ENCODE measurements at regions not wholly inside any gene's neighbourhood (a gene's known extent, or its start where the extent isn't known, plus 50 kb on each side); places are given as distances from the start of the nearest gene placed in this dataset.

DNA sequence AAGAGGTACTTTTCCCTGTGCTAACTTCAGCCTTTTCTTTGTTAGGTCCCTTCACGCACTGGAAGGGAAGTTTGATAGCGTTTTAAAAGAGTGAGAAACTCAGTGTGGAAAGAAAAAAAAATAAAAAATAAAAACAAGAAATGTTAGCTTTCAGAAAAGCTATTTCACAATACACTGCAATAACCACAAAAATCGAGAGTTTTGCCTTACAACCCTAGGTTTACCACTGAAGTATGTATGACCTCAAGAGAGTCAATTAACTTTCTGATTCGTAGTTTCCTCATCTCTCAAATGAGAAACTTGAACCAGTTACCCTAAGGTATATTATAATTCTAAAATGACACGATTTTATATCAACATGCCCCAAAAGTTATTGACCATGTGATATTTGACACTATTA, 93.9 kb upstream of the JADE1 start:
- WGBS, 10 experiments = 13 to 87% (median 62%) methylated on average over 3 to 5 of the region's 5 CpGs
- Histone ChIP-seq H3K27ac (no peak overlapping the region), H3K4me1 (replicated peaks in 1 of 2) (no peaks in the 10 kb centered on the region), H3K4me3 (no peak overlapping the region)
- in situ Hi-C loops (cut with MboI; ENCODE audit: low pct_unique_long_range_greater_than_20kb in 2 of 9, low sequenced_read_pairs in 9 of 9, unreplicated experiment in 9 of 9) = no loop called here
- ATAC-seq (replicated peaks in 6 of 8) = no peak

DNA sequence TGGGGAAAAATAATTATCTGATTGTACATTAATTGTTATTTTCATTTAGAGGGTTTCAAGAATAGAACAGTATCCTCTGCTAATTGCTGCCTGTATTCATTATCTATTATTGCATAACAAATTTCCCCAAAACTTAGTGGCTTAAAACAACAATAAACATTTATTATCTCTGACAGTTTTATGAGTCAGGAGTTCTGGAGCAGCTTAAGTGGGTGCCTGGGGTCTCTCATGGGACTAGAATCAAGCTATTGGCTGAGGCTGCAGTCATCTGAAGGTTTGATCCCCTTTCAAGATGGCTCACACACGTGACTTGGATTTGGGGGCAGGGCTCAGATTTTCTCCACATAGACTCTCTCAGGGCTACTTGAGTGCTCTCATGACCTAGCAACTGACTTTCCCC, 98.1 kb upstream of the JADE1 start:
- Histone ChIP-seq H3K4me1 (replicated peaks in 1 of 2) (no peaks in the 10 kb centered on the region), H3K4me3 (no peak overlapping the region), H3K27ac (no peak overlapping the region)
- ATAC-seq (replicated peaks in 6 of 8) = peak in 1 of 8 experiments; percentile 59
- 20 to 80% (median 55%) methylated on average over 1 of the region's 1 CpG; no CpG with 5 or more reads in 6 of the 10 experiments for WGBS, 10 experiments
- in situ Hi-C loops (cut with MboI; ENCODE audit: low pct_unique_long_range_greater_than_20kb in 2 of 9, low sequenced_read_pairs in 9 of 9, unreplicated experiment in 9 of 9) = no loop called here

DNA sequence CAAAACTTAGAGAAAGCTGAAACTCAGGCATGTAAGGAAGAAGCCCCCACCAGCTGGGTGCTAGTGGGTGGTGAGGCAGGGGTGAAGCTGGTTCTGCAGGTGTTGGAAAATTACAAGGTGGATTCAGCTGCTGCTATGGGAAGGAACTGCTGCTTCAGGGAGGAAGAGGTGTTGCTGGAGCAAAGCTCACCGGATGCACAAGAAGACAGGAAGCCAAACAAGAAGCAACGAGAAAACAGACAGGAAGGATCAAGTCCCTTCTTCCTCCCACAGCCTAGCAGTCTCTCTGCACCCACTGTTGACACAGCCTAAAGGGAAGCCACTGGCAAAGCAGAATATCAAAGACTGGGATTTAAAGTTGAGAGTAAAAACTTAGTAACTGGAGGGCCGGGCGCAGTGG, 100.2 kb upstream of the JADE1 start:
- no peak overlapping the region for H3K27ac ChIP-seq
- WGBS, 10 experiments = 67 to 100% (median 83%) methylated on average over 1 to 2 of the region's 4 CpGs; no CpG with 5 or more reads in 5 of the 10 experiments
- in situ Hi-C loops (cut with MboI; ENCODE audit: low pct_unique_long_range_greater_than_20kb in 2 of 9, low sequenced_read_pairs in 9 of 9, unreplicated experiment in 9 of 9) = no loop called here
- ATAC-seq (replicated peaks in 6 of 8) = no peak
- H3K4me1 ChIP-seq (replicated peaks in 1 of 2) = no peaks in the 10 kb centered on the region
- no peak overlapping the region for H3K4me3 ChIP-seq

DNA sequence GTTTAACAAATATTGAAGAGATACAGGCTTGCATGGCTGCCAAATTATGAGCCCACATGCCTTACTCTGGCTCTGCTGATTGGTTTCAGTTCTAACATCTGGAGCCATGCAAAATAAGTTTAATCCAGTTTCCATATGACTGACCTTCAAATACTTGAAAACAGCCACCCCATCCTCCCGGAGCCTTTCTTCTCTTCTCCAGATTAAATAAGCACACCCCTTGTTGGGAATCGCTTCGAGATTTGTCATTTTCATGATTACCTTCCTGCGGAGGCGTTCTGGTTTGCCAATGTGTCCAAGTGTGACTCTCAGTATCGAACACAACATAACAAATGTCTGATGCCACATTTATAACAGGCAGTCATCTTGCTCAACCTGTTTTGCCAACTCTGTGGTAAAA, 101.6 kb upstream of the JADE1 start:
- no peak overlapping the region for H3K4me3 ChIP-seq
- peak in 2 of 8 experiments; percentile 69 to 78 for ATAC-seq (replicated peaks in 6 of 8)
- H3K4me1 ChIP-seq (replicated peaks in 1 of 2) = no peaks in the 10 kb centered on the region
- in situ Hi-C loops (cut with MboI; ENCODE audit: low pct_unique_long_range_greater_than_20kb in 2 of 9, low sequenced_read_pairs in 9 of 9, unreplicated experiment in 9 of 9) = no loop called here
- H3K27ac ChIP-seq = no peak overlapping the region
- WGBS, 10 experiments = 0 to 80% (median 67%) methylated on average over 3 to 6 of the region's 6 CpGs; no CpG with 5 or more reads in 1 of the 10 experiments

DNA sequence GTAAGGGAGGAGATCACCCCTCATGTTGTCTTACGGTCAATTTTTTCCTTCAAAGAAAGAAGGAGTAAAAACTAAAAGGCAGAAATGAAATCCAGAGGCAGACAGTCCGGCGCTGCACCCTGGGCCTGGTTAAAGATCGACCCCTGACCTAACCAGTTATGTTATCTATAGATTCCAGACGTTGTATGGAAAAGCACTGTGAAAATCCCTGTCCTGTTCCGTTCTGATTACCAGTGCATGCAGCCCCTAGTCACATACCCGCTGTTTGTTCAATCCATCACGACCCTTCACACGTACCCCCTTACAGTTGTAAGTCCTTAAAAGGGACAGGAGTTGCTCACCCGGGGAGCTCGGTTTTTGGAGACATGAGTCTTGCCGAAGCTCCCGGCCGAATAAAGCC, 105.6 kb upstream of the JADE1 start:
- Histone ChIP-seq H3K4me3 (no peak overlapping the region), H3K27ac (no peak overlapping the region), H3K4me1 (replicated peaks in 1 of 2) (no peaks in the 10 kb centered on the region)
- WGBS, 10 experiments = 71 to 100% (median 85%) methylated on average over 1 to 13 of the region's 14 CpGs
- in situ Hi-C loops (cut with MboI; ENCODE audit: low pct_unique_long_range_greater_than_20kb in 2 of 9, low sequenced_read_pairs in 9 of 9, unreplicated experiment in 9 of 9) = no loop called here
- ATAC-seq (replicated peaks in 6 of 8) = no peak

DNA sequence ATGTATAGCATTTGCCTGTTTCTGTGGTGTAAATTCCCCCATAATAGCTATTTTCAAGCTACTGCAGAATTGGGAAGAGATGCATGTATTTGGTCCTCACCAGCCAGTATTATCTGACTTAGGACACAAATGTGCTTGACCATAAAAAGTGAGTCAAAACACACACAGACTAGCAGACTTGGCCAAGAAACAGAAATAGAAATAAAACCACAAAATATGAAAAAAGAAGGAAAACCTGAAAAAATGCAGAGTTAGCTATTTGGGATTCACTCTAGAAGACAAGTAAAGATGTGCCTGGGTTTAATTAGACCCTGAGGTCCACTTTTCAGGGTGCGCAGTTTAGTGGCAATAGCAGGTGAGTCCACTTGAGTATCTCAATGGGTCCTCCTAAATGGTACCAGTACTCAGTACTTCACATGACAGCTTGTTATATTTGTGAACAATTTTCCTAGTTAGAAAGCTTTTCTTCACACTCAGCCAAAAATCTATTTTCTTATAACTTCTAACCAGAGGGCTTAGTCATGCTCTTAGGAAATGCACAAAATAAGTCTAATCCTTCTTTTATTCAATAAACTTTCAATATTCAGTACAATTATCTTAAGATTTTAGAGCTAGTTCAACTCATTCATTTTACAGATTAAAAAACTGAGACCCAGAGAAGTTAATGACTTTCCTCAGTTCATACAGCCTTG, 108.7 kb upstream of the JADE1 start:
- H3K4me1 ChIP-seq (replicated peaks in 1 of 2) = no peaks in the 10 kb centered on the region
- WGBS, 10 experiments = 78 to 100% (median 100%) methylated on average over 1 of the region's 1 CpG; no CpG with 5 or more reads in 2 of the 10 experiments
- in situ Hi-C loops (cut with MboI; ENCODE audit: low pct_unique_long_range_greater_than_20kb in 2 of 9, low sequenced_read_pairs in 9 of 9, unreplicated experiment in 9 of 9) = no loop called here
- no peak overlapping the region for H3K4me3 ChIP-seq
- ATAC-seq (replicated peaks in 6 of 8) = no peak
- no peak overlapping the region for H3K27ac ChIP-seq

DNA sequence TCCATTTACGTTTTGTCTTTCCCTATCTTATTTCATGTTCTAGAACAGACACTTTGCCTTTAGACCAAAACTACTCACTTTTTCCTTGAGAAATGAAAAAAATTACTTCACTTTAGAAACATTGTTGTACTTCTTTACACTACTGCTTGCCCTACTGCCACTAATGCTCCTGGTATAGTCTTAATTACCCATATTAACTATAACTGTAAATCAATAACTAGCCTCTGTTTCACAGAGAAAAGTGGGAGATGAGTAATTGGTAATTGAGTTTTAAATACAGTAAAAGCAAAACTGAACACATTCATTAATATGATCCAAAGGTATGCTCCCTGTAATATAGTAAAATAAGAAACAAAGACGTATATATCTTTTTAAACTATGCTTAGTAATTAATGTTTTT, 111.1 kb upstream of the JADE1 start:
- Histone ChIP-seq H3K4me1 (replicated peaks in 1 of 2) (no peaks in the 10 kb centered on the region), H3K4me3 (no peak overlapping the region), H3K27ac (no peak overlapping the region)
- 30 to 100% (median 83%) methylated on average over 1 to 2 of the region's 2 CpGs; no CpG with 5 or more reads in 1 of the 10 experiments for WGBS, 10 experiments
- ATAC-seq (replicated peaks in 6 of 8) = no peak
- in situ Hi-C loops (cut with MboI; ENCODE audit: low pct_unique_long_range_greater_than_20kb in 2 of 9, low sequenced_read_pairs in 9 of 9, unreplicated experiment in 9 of 9) = no loop called here

DNA sequence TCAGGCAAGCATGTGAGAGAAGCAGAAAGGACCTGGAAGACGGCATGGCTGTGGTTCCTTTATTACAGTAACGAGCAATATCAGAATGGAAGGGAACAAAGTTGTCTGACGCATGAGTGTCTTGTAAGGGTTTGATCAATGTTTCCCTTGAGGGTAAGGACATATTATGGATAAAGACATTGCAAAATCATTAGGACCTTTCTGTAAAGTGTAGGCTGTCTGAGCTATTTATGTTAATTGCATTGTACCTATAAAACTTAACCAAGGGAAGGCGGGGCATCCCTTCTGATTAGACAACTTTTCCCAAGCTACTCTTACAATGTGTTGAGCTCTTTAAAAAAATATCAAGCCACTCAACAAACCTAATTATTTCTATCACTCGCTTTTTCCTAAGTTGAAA, 112.2 kb upstream of the JADE1 start:
- Histone ChIP-seq H3K4me3 (no peak overlapping the region), H3K4me1 (replicated peaks in 1 of 2) (no peaks in the 10 kb centered on the region), H3K27ac (no peak overlapping the region)
- 50 to 100% (median 78%) methylated on average over 1 to 5 of the region's 5 CpGs for WGBS, 10 experiments
- in situ Hi-C loops (cut with MboI; ENCODE audit: low pct_unique_long_range_greater_than_20kb in 2 of 9, low sequenced_read_pairs in 9 of 9, unreplicated experiment in 9 of 9) = no loop called here
- no peak for ATAC-seq (replicated peaks in 6 of 8)

DNA sequence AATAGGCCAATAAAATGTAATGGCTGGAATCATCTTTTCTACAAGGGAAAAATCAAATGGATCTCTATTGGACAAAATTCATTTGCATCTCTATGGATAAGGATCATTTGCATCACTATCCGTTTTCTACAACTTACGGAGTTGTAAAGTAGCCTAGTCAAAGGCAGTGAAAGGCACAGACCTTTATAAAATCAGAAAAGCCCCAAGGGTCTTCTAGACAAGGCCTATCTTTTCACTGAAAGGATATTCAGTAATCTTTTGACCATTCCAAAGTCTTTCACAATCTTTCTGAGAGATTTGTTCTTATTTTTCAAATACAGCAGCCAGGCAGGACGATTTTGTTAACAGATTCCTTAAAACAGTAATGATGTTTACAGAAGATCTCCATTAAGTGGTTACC, 119.5 kb upstream of the JADE1 start:
- in situ Hi-C loops (cut with MboI; ENCODE audit: low pct_unique_long_range_greater_than_20kb in 2 of 9, low sequenced_read_pairs in 9 of 9, unreplicated experiment in 9 of 9) = no loop called here
- peak in 2 of 8 experiments; percentile 35 to 40 for ATAC-seq (replicated peaks in 6 of 8)
- H3K27ac ChIP-seq = no peak overlapping the region

DNA sequence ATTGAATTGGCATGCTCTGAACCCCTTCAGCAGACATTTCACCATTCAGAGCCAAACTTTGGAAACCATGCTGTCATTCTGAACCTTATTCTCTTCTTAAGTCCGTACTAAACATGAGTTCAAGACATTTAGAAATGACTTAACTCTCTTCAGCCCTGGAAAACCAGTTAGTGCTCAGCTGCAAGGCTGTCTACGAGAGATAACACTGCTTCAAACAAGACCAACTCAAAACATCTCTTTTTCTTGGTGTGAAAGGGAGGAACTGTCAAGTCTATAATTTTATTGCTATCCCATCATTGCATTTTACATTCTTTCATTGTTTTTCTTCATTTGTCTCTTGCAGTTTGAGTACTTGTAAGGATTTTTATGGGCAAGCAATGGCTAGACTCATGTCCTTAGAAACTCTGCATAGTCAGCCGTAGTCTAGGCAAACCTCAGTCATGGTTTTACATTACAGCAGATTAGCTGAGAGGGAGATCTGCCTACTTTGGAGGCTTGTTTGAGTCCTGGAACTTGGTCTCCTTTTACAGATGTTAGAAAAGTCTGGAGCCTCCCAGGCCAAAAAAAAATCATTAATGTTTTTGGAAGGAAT, 120.6 kb upstream of the JADE1 start:
- in situ Hi-C loops (cut with MboI; ENCODE audit: low pct_unique_long_range_greater_than_20kb in 2 of 9, low sequenced_read_pairs in 9 of 9, unreplicated experiment in 9 of 9) = no loop called here
- Histone ChIP-seq H3K4me1 (replicated peaks in 1 of 2) (peaks cover 10 to 24% of the 10 kb centered on the region in 2 donors), H3K4me3 (no peak overlapping the region), H3K27ac (no peak overlapping the region)
- peak in 3 of 8 experiments; percentile 38 to 92 (median 41) for ATAC-seq (replicated peaks in 6 of 8)
- WGBS, 10 experiments = 35 to 100% (median 56%) methylated on average over 1 to 3 of the region's 3 CpGs

More for the DNA sequence above, 119.5 kb upstream of the JADE1 start:
- Histone ChIP-seq H3K4me3 (no peak overlapping the region), H3K4me1 (replicated peaks in 1 of 2) (peaks cover 10 to 24% of the 10 kb centered on the region in 2 donors)
- WGBS, 10 experiments = 0 to 72% (median 30%) methylated on average over 1 to 3 of the region's 3 CpGs; no CpG with 5 or more reads in 1 of the 10 experiments

DNA sequence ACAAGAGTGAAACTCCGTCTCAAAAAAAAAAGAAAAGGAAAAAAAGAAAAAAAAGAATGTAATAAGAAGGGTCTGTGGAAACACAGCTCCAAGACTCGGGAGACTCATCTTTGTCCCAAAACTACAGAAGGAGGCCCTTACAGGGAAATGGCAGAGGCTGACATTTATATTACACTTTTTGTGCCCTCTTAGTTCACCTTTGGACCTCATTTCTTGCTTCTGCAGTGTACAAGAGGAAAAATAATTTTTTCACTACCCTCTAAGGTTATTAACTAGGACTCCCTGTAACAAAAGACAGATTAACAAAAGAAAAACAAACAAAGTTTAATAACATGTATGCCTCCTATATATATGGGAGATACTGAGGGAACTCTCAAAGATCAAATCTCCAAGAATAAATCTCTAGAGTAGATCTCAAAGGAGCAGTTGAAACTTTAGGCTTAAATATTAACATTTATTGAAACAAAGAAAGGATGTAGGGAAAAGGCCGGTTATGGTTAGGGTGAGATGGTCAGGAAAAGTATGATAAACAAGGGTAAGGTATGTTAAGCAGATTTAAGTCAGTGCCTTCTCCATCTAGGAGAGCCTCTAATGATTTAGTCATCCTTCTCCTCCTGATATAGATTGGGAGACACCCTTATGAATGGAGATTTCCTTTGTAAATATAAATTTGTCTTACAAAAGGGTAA, 121.3 kb upstream of the JADE1 start:
- Histone ChIP-seq H3K4me3 (no peak overlapping the region), H3K4me1 (replicated peaks in 1 of 2) (peaks cover 12 to 29% of the 10 kb centered on the region in 2 donors), H3K27ac (no peak overlapping the region)
- in situ Hi-C loops (cut with MboI; ENCODE audit: low pct_unique_long_range_greater_than_20kb in 2 of 9, low sequenced_read_pairs in 9 of 9, unreplicated experiment in 9 of 9) = no loop called here
- 50 to 100% (median 71%) methylated on average over 1 to 3 of the region's 3 CpGs for WGBS, 10 experiments
- ATAC-seq (replicated peaks in 6 of 8) = no peak

DNA sequence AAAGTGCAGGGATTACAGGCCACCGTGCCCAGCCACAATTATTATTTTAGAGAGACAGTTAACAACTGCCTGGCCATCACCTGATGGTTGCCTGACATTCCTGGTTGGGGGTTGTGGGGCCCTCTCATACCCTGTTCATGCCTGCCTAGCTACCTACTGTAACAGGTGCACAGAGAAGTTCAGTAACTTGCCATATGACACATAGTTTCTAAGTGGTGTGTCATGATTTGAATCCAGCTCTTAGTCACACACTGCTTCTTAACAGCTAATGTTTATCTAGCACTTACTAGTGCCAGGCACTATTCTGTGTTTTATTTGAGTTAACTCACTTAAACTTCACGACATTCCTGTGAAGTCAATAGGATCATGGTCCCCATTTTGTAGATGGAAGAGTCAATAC, 122.7 kb upstream of the JADE1 start:
- Histone ChIP-seq H3K4me3 (no peak overlapping the region), H3K4me1 (replicated peaks in 1 of 2) (peaks cover 20 to 40% of the 10 kb centered on the region in 2 donors), H3K27ac (no peak overlapping the region)
- WGBS, 10 experiments = 0 to 100% (median 100%) methylated on average over 1 of the region's 2 CpGs; no CpG with 5 or more reads in 1 of the 10 experiments
- ATAC-seq (replicated peaks in 6 of 8) = no peak
- in situ Hi-C loops (cut with MboI; ENCODE audit: low pct_unique_long_range_greater_than_20kb in 2 of 9, low sequenced_read_pairs in 9 of 9, unreplicated experiment in 9 of 9) = no loop called here

DNA sequence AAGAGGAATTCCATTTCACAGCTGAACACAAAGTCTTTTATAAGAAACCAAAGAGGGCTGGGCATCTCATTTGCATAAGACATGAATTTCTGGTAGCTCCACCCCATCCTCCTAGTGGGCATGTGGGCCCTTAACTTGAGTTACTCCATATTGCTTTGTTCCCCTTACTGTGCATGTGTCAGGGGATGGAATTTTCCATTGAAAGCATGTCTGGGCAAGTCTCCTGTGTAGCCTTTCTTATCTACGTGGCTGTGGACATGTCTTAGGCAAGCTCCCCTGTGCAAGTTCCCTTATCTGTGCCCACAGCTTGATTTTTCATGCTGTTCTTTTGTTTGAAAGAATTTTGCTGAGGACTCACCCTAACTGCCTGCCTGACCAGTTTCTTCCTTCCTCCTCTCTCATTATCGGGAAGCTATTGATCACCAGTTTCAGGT, 123.5 kb upstream of the JADE1 start:
- no peak overlapping the region for H3K4me3 ChIP-seq
- no peak overlapping the region for H3K27ac ChIP-seq
- no peak for ATAC-seq (replicated peaks in 6 of 8)
- in situ Hi-C loops (cut with MboI; ENCODE audit: low pct_unique_long_range_greater_than_20kb in 2 of 9, low sequenced_read_pairs in 9 of 9, unreplicated experiment in 9 of 9) = no loop called here
- peaks cover 20 to 40% of the 10 kb centered on the region in 2 donors for H3K4me1 ChIP-seq (replicated peaks in 1 of 2)
- 48 to 100% (median 94%) methylated on average over 1 to 2 of the region's 2 CpGs; no CpG with 5 or more reads in 1 of the 10 experiments for WGBS, 10 experiments
